LNCaP clone FGC (cell line): ENCODE measurements at regions not wholly inside any gene's neighbourhood (a gene's known extent, or its start where the extent isn't known, plus 50 kb on each side); places are given as distances from the start of the nearest gene placed in this dataset.
"Not testable (repeated sequence)": the region's sequence is repeated elsewhere in the genome, so short reads cannot be mapped to it uniquely, and the experiment has no call there.

Experiments
- DNase-seq: peaks from one replicate; pipeline ENCODE4 v3.0.0-alpha.2; 2011; ENCODE audit warnings: low read depth
- H3K4me3 ChIP-seq: 2 replicates; pipeline ENCODE4 v1.5.1; 2011; ENCODE audit warnings: mild to moderate bottlenecking, low read depth, low read length, control low read depth
- CTCF ChIP-seq: IDR thresholded peaks from 2 replicates; pipeline ENCODE4 v1.5.1; 2012; ENCODE audit warnings: mild to moderate bottlenecking; ENCODE audit not compliant: control insufficient read depth, insufficient read depth; ENCODE audit errors: extremely low read depth

- DNase-seq, result no peak
- TF ChIP-seq CTCF, result no peak
- no peak overlapping the region for H3K4me3 ChIP-seq
Measured at GRCh38 chr19:56976300-56976699, 135.8 kb upstream of the PEG3 start.

- H3K4me3 ChIP-seq, result no peak overlapping the region
- DNase-seq, result no peak
- no peak for TF ChIP-seq CTCF
Measured at GRCh38 chr19:56976995-56977906, 136.7 kb upstream of the PEG3 start.

GRCh38 chr19:56978023-56978565, 137.6 kb upstream of the PEG3 start:
- no peak for DNase-seq
- no peak for TF ChIP-seq CTCF
- no peak overlapping the region for H3K4me3 ChIP-seq

GRCh38 chr19:56980326-56980725, 139.5 kb upstream of the USP29 start:
- H3K4me3 ChIP-seq, DNase-seq: not testable (repeated sequence)

- DNase-seq, result no peak
- no peak for TF ChIP-seq CTCF
- H3K4me3 ChIP-seq, result no peak overlapping the region
Measured at GRCh38 chr19:56980906-56981305, 138.9 kb upstream of the USP29 start.

GRCh38 chr19:56981440-56981839, 138.3 kb upstream of the USP29 start:
- not testable (repeated sequence) for DNase-seq, H3K4me3 ChIP-seq

- no peak for TF ChIP-seq CTCF
- DNase-seq, result no peak
- no peak overlapping the region for H3K4me3 ChIP-seq
Measured at GRCh38 chr19:56983171-56983570, 136.6 kb upstream of the USP29 start.

GRCh38 chr19:56983804-56984203, 136.0 kb upstream of the USP29 start:
- DNase-seq, result no peak
- H3K4me3 ChIP-seq, result no peak overlapping the region
- no peak for TF ChIP-seq CTCF
